ENCODE measurements at regions not wholly inside any gene's neighbourhood (a gene's known extent, or its start where the extent isn't known, plus 50 kb on each side); places are given as distances from the start of the nearest gene placed in this dataset.

GRCh38 chr2:223538920-223539440 lies 63.2 kb downstream of the SCG2 start:
- ChIA-PET POLR2A (no interaction called here), CTCF (no interaction called here)

- ChIA-PET POLR2A (no interaction called here), CTCF (no interaction called here)
Observed at GRCh38 chr2:223541546-223541945, 60.6 kb downstream of the SCG2 start.

GRCh38 chr2:223542501-223542900 lies 59.7 kb downstream of the SCG2 start:
- CTCF ChIA-PET = no interaction called here
- POLR2A ChIA-PET = no interaction called here

GRCh38 chr2:223545406-223545805 lies 56.8 kb downstream of the SCG2 start:
- CTCF ChIA-PET = no interaction called here
- POLR2A ChIA-PET = no interaction called here

GRCh38 chr2:223545830-223546229 lies 56.3 kb downstream of the SCG2 start:
- ChIA-PET POLR2A (no interaction called here), CTCF (no interaction called here)

Data from activated CD8-positive, alpha-beta memory T cell treated with anti-CD3 and anti-CD28 coated beads for 36 hours (primary cell).